ENCODE measurements at regions not wholly inside any gene's neighbourhood (a gene's known extent, or its start where the extent isn't known, plus 50 kb on each side); places are given as distances from the start of the nearest gene placed in this dataset.

DNA sequence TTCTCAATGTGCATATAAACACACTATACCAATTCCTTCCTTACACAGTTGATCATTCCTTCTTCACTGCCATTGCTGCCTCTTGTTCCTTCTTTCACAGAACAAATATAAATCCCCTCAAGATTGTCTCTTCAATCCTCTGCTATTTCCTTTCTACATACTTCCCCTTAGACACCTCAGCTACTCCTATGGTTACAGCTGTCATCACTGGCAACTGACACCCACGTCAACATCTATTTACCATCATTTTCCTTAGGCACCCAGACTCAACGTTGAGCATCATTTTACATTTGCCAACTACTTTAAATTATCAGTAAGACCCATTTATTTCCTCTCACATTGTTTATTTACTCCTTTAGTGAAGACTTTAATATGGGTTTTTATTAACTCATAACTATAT, 488.8 kb upstream of the FSHR start:
- POLR2A ChIA-PET = no interaction called here
- no peaks in the 10 kb centered on the region for H3K27me3 ChIP-seq (ENCODE audit: control insufficient read depth, insufficient read depth, low read length)
- ATAC-seq (no peak), DNase-seq (ENCODE audit: low read depth, low spot score) (no peak)
- intact Hi-C loops (cut with micrococcal nuclease; ENCODE audit: unreplicated experiment) (no loop called here), in situ Hi-C loops (cut with HindIII; ENCODE audit: low pct_unique_long_range_greater_than_20kb, low sequenced_read_pairs) (no loop called here)
- no peaks in the 10 kb centered on the region for H3K9me3 ChIP-seq (ENCODE audit: control insufficient read depth, insufficient read depth, low read depth, low read length)
- CTCF ChIA-PET = no interaction called here
- H3K36me3 ChIP-seq (ENCODE audit: control insufficient read depth, insufficient read depth, low read length) = no peaks in the 10 kb centered on the region
- H3K27ac ChIP-seq (ENCODE audit: low read length) = no peak overlapping the region
- no peak overlapping the region for H3K4me3 ChIP-seq (ENCODE audit: low read depth in 2 of 2, low read length in 2 of 2)
- TF ChIP-seq, protein P1, sequence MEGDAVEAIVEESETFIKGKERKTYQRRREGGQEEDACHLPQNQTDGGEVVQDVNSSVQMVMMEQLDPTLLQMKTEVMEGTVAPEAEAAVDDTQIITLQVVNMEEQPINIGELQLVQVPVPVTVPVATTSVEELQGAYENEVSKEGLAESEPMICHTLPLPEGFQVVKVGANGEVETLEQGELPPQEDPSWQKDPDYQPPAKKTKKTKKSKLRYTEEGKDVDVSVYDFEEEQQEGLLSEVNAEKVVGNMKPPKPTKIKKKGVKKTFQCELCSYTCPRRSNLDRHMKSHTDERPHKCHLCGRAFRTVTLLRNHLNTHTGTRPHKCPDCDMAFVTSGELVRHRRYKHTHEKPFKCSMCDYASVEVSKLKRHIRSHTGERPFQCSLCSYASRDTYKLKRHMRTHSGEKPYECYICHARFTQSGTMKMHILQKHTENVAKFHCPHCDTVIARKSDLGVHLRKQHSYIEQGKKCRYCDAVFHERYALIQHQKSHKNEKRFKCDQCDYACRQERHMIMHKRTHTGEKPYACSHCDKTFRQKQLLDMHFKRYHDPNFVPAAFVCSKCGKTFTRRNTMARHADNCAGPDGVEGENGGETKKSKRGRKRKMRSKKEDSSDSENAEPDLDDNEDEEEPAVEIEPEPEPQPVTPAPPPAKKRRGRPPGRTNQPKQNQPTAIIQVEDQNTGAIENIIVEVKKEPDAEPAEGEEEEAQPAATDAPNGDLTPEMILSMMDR (IDR thresholded peaks at IDR 0.05) = no peak
- TF ChIP-seq, protein P2, sequence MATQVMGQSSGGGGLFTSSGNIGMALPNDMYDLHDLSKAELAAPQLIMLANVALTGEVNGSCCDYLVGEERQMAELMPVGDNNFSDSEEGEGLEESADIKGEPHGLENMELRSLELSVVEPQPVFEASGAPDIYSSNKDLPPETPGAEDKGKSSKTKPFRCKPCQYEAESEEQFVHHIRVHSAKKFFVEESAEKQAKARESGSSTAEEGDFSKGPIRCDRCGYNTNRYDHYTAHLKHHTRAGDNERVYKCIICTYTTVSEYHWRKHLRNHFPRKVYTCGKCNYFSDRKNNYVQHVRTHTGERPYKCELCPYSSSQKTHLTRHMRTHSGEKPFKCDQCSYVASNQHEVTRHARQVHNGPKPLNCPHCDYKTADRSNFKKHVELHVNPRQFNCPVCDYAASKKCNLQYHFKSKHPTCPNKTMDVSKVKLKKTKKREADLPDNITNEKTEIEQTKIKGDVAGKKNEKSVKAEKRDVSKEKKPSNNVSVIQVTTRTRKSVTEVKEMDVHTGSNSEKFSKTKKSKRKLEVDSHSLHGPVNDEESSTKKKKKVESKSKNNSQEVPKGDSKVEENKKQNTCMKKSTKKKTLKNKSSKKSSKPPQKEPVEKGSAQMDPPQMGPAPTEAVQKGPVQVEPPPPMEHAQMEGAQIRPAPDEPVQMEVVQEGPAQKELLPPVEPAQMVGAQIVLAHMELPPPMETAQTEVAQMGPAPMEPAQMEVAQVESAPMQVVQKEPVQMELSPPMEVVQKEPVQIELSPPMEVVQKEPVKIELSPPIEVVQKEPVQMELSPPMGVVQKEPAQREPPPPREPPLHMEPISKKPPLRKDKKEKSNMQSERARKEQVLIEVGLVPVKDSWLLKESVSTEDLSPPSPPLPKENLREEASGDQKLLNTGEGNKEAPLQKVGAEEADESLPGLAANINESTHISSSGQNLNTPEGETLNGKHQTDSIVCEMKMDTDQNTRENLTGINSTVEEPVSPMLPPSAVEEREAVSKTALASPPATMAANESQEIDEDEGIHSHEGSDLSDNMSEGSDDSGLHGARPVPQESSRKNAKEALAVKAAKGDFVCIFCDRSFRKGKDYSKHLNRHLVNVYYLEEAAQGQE (IDR thresholded peaks at IDR 0.05; ENCODE audit: insufficient read depth in 1 of 2, low read depth in 2 of 2, low read length in 1 of 2) = no peak
- no peak for TF ChIP-seq POLR2AphosphoS5 (IDR thresholded peaks at IDR 0.05; ENCODE audit: low read depth, low read length)
- no peak for TF ChIP-seq TCF7L2 (IDR thresholded peaks at IDR 0.05; ENCODE audit: low read depth, low read length)
- TF ChIP-seq SIN3A (IDR thresholded peaks at IDR 0.05; ENCODE audit: borderline replicate concordance, insufficient read depth, low read depth, low read length) = no peak
- H3K4me1 ChIP-seq (ENCODE audit: control insufficient read depth, insufficient read depth, low read length) = no peaks in the 10 kb centered on the region
- BruUV-seq (replicated peaks) = no TSS peak

DNA sequence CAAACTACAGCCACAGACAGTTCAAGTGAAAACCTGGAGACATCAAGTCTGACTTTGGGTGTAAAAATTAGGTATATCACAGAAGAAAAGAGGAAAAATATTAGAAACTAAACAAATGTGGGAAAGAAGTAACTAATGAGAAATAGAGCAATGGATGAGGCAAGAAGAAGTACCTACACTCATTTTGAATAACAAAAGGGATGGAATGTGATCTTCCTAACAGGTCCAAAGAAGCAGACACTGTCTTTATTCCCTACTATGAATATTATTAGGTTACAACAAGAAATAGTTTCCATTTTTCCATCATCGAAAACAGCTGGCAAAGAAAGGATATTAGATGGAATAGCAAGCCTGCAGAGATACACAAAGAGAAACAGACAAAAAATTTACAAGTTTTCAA, 486.3 kb upstream of the FSHR start:
- TF ChIP-seq, protein P2 (IDR thresholded peaks at IDR 0.05; ENCODE audit: insufficient read depth in 1 of 2, low read depth in 2 of 2, low read length in 1 of 2) = no peak
- TF ChIP-seq SIN3A (IDR thresholded peaks at IDR 0.05; ENCODE audit: borderline replicate concordance, insufficient read depth, low read depth, low read length) (no peak), POLR2AphosphoS5 (IDR thresholded peaks at IDR 0.05; ENCODE audit: low read depth, low read length) (no peak), TCF7L2 (IDR thresholded peaks at IDR 0.05; ENCODE audit: low read depth, low read length) (no peak)
- TF ChIP-seq, protein P1 (IDR thresholded peaks at IDR 0.05) = no peak
- no peaks in the 10 kb centered on the region for H3K9me3 ChIP-seq (ENCODE audit: control insufficient read depth, insufficient read depth, low read depth, low read length)
- H3K4me1 ChIP-seq (ENCODE audit: control insufficient read depth, insufficient read depth, low read length) = no peaks in the 10 kb centered on the region
- DNase-seq (ENCODE audit: low read depth, low spot score) (no peak), ATAC-seq (no peak)
- H3K36me3 ChIP-seq (ENCODE audit: control insufficient read depth, insufficient read depth, low read length) = no peaks in the 10 kb centered on the region
- in situ Hi-C loops (cut with HindIII; ENCODE audit: low pct_unique_long_range_greater_than_20kb, low sequenced_read_pairs) = no loop called here
- ChIA-PET POLR2A (no interaction called here), CTCF (no interaction called here)
- no peaks in the 10 kb centered on the region for H3K27me3 ChIP-seq (ENCODE audit: control insufficient read depth, insufficient read depth, low read length)
- H3K4me3 ChIP-seq (ENCODE audit: low read depth in 2 of 2, low read length in 2 of 2) = no peak overlapping the region
- BruUV-seq (replicated peaks) = no TSS peak
- H3K27ac ChIP-seq (ENCODE audit: low read length) = no peak overlapping the region
- intact Hi-C loops (cut with micrococcal nuclease; ENCODE audit: unreplicated experiment) = no loop called here

Data from Panc1 (cell line).